KMS-11 (cell line): ENCODE measurements at regions not wholly inside any gene's neighbourhood (a gene's known extent, or its start where the extent isn't known, plus 50 kb on each side); places are given as distances from the start of the nearest gene placed in this dataset.

ENCODE experiments used
- H2AFZ ChIP-seq: fragments of 200-600 bp; sonication (generic); 2 replicates; pipeline ENCODE4 v1.6.1; 2016; ENCODE audit warnings: antibody characterized with exemption, mixed run types, low read depth
- H3K27ac ChIP-seq: fragments of 200-600 bp; sonication (generic); 2 replicates; pipeline ENCODE4 v1.6.1; 2016; ENCODE audit warnings: mild to moderate bottlenecking, mixed run types
- H3K27me3 ChIP-seq: fragments of 200-600 bp; sonication (generic); 2 replicates; pipeline ENCODE4 v1.6.1; 2017; ENCODE audit warnings: mild to moderate bottlenecking, low read depth, mixed run types, moderate library complexity; ENCODE audit not compliant: insufficient read depth
- H3K36me3 ChIP-seq: fragments of 200-600 bp; sonication (generic); 2 replicates; pipeline ENCODE4 v1.6.1; 2017; ENCODE audit warnings: mild to moderate bottlenecking, mixed run types; ENCODE audit not compliant: insufficient read depth
- H3K4me1 ChIP-seq: fragments of 200-600 bp; sonication (generic); 2 replicates; pipeline ENCODE4 v1.6.1; 2016; ENCODE audit warnings: mild to moderate bottlenecking, low read depth, mixed run types; ENCODE audit not compliant: poor library complexity, severe bottlenecking
- H3K4me2 ChIP-seq: fragments of 200-600 bp; sonication (generic); 2 replicates; pipeline ENCODE4 v1.7.0; 2016; ENCODE audit warnings: mild to moderate bottlenecking, mixed run types
- H3K4me3 ChIP-seq: fragments of 200-600 bp; sonication (generic); IDR thresholded peaks from 2 replicates; pipeline ENCODE4 v1.6.1; 2017; ENCODE audit warnings: low read depth, low read length, mixed read lengths; ENCODE audit not compliant: insufficient read depth
- H3K79me2 ChIP-seq: fragments of 200-600 bp; sonication (generic); 2 replicates; pipeline ENCODE4 v1.6.1; 2016; ENCODE audit warnings: low read depth, mixed run types; ENCODE audit not compliant: insufficient read depth
- H3K9ac ChIP-seq: fragments of 200-600 bp; sonication (generic); 2 replicates; pipeline ENCODE4 v1.6.1; 2016; ENCODE audit warnings: mild to moderate bottlenecking, mixed run types
- H4K20me1 ChIP-seq: fragments of 200-600 bp; sonication (generic); 2 replicates; pipeline ENCODE4 v1.6.1; 2016; ENCODE audit warnings: mild to moderate bottlenecking, mixed run types; ENCODE audit not compliant: insufficient read depth
- TF ChIP-seq, protein P1 (sequence below): fragments of 200-600 bp; sonication (generic); conservative IDR thresholded peaks from 2 replicates; pipeline ENCODE4 v1.6.1; 2017; ENCODE audit warnings: low read depth, mild to moderate bottlenecking, antibody characterized with exemption, low read length, moderate library complexity, mixed read lengths

DNA sequence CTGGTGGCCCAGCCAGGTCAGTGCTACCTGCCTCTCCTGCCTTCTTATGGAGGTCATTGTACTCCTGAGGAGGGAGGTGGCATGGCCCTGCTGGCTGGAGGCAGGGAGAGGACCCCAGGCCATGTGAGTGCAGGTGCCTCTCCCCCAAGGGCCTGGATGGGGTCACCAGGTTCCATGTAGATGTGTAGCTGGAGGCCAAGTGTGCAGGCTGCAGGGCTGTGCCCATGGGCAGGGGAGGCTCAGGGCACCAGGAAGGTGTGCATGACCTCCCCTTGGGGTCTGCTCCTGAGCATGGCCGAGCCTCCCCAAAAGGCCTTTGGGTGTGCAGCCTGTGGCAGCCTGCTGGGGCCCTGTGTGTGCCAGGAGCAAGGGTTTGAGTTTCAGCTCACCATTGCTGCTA, 128.1 kb upstream of the HDAC4 start:
- H3K79me2 ChIP-seq, result no peaks in the 10 kb centered on the region
- no peak overlapping the region for H2AFZ ChIP-seq
- no peak overlapping the region for H3K9ac ChIP-seq
- H3K27ac ChIP-seq, result no peak overlapping the region
- TF ChIP-seq, protein P1, sequence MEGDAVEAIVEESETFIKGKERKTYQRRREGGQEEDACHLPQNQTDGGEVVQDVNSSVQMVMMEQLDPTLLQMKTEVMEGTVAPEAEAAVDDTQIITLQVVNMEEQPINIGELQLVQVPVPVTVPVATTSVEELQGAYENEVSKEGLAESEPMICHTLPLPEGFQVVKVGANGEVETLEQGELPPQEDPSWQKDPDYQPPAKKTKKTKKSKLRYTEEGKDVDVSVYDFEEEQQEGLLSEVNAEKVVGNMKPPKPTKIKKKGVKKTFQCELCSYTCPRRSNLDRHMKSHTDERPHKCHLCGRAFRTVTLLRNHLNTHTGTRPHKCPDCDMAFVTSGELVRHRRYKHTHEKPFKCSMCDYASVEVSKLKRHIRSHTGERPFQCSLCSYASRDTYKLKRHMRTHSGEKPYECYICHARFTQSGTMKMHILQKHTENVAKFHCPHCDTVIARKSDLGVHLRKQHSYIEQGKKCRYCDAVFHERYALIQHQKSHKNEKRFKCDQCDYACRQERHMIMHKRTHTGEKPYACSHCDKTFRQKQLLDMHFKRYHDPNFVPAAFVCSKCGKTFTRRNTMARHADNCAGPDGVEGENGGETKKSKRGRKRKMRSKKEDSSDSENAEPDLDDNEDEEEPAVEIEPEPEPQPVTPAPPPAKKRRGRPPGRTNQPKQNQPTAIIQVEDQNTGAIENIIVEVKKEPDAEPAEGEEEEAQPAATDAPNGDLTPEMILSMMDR, result no peak
- H3K36me3 ChIP-seq, result no peaks in the 10 kb centered on the region
- H3K27me3 ChIP-seq, result peaks cover 5% of the 10 kb centered on the region; the same call in 1 of the 2 replicates
- no peaks in the 10 kb centered on the region for H3K4me1 ChIP-seq
- no peaks in the 10 kb centered on the region for H4K20me1 ChIP-seq
- H3K4me2 ChIP-seq, result no peak overlapping the region
- H3K4me3 ChIP-seq, result no peak overlapping the region

DNA sequence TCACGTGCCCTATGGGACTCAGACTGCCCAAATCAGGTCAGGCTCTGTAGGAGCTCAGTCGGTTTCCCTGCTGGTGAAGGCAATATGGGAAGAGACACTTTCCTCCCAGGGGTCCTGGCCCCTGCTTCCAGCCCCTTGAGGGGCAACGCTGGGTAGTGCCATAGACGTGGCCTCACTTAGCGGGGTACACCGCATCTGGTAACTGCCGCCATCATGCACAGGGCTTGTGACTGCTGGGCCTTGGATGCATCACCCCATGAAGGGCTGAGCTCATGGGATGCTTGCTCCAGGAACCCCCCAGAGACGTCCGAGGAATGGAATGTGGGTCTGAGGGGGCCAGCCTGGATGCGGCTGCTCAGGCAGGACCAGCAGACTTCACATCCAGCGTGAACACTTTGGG, 127.3 kb upstream of the HDAC4 start:
- Histone ChIP-seq H3K36me3 (no peaks in the 10 kb centered on the region), H3K4me1 (no peaks in the 10 kb centered on the region), H2AFZ (no peak overlapping the region), H3K79me2 (no peaks in the 10 kb centered on the region), H3K27ac (no peak overlapping the region), H3K9ac (no peak overlapping the region), H3K4me3 (no peak overlapping the region), H4K20me1 (no peaks in the 10 kb centered on the region), H3K4me2 (no peak overlapping the region), H3K27me3 (peaks cover 5% of the 10 kb centered on the region; the same call in 1 of the 2 replicates)
- TF ChIP-seq, protein P1, result no peak

DNA sequence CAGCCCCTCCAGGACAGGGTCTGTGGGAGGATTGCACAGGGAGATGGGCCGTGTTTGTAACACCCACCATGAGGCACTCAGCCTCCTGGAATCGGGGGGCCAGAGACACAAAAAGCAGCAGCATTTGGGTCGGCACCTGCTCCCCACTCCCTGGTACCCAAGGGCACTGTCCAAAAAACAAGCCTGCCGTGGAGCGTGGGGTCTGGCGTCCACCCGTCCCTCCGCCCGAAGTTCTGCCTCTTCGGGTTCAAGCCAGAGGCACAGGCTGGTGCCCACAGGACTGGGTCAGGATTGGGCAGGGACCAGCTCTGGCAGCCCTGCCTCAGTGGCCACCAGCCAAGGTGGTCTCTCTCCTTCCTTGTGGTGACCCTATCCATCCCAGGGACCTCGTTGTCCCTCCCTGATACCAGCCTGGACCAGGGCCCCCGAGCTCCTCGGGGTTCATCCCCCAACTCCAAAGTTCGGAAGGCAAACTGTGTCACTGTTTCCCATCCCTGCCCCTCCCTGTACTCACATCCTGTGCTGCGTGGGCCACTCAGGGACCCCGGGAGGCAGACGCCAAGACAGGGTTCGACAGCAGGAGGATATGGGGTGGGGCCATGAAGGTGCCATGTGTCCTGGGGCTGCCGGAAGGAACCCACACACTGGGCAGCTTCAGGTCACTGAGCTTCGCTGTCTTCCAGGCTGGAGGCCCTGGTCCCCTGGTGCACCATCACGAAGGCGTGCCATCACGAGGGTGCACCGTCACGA, 126.0 kb upstream of the HDAC4 start:
- Histone ChIP-seq H3K27ac (no peak overlapping the region), H4K20me1 (no peaks in the 10 kb centered on the region), H2AFZ (no peak overlapping the region), H3K4me3 (no peak overlapping the region), H3K4me2 (no peak overlapping the region), H3K79me2 (no peaks in the 10 kb centered on the region), H3K9ac (no peak overlapping the region), H3K4me1 (no peaks in the 10 kb centered on the region), H3K36me3 (no peaks in the 10 kb centered on the region), H3K27me3 (peaks cover 14% of the 10 kb centered on the region)
- TF ChIP-seq, protein P1, result no peak

DNA sequence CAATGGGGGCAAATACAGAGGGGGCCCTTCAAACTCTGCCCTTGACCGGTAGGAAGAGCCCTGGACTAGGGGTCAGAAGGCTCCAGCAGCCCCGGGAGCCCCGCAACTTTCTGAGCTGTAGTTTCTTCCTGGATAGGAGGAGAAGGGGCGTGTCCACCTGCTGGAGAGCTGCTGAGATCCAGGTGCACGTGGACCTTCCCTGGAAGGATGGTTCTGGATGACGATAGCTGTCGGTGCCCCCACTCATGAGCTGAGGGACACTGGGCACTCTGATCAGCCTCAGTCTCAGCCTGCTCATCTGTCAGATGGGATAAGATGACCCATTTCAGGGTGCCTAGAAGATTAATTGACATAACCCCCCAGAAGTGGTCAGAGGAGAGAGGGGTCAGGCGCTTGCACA, 125.2 kb upstream of the HDAC4 start:
- H3K36me3 ChIP-seq, result no peaks in the 10 kb centered on the region
- H2AFZ ChIP-seq, result no peak overlapping the region
- TF ChIP-seq, protein P1, result no peak
- no peaks in the 10 kb centered on the region for H3K4me1 ChIP-seq
- no peaks in the 10 kb centered on the region for H3K79me2 ChIP-seq
- no peak overlapping the region for H3K27ac ChIP-seq
- H3K9ac ChIP-seq, result no peak overlapping the region
- H4K20me1 ChIP-seq, result no peaks in the 10 kb centered on the region
- no peak overlapping the region for H3K4me3 ChIP-seq
- no peak overlapping the region for H3K4me2 ChIP-seq
- peaks cover 16% of the 10 kb centered on the region for H3K27me3 ChIP-seq
